Hepatocyte (in vitro differentiated cells): ENCODE measurements at regions not wholly inside any gene's neighbourhood (a gene's known extent, or its start where the extent isn't known, plus 50 kb on each side); places are given as distances from the start of the nearest gene placed in this dataset.

Source experiments
- DNase-seq: peaks from one replicate; pipeline ENCODE4 v3.0.0-alpha.2; 2016; ENCODE audit warnings: low spot score
- H2AFZ ChIP-seq: fragments of 200-600 bp; sonication (generic); 2 replicates; pipeline ENCODE4 v1.6.0; 2016; ENCODE audit warnings: antibody characterized with exemption, mild to moderate bottlenecking
- H3K27ac ChIP-seq: fragments of 200-600 bp; sonication (generic); 2 replicates; pipeline ENCODE4 v1.5.1; 2016; ENCODE audit warnings: mild to moderate bottlenecking
- H3K27me3 ChIP-seq: fragments of 200-600 bp; sonication (generic); 2 replicates; pipeline ENCODE4 v1.6.1; 2016
- H3K36me3 ChIP-seq: fragments of 200-600 bp; sonication (generic); replicated peaks from 2 replicates; pipeline ENCODE4 v1.5.1; 2016; ENCODE audit warnings: low read depth; ENCODE audit not compliant: insufficient read depth
- H3K4me1 ChIP-seq: fragments of 200-600 bp; sonication (generic); 2 replicates; pipeline ENCODE4 v1.5.1; 2016; ENCODE audit warnings: mild to moderate bottlenecking, moderate library complexity; ENCODE audit not compliant: insufficient read depth
- H3K4me2 ChIP-seq: fragments of 200-600 bp; sonication (generic); 2 replicates; pipeline ENCODE4 v1.6.0; 2016
- H3K4me3 ChIP-seq: fragments of 200-600 bp; sonication (generic); 2 replicates; pipeline ENCODE4 v1.5.1; 2016; ENCODE audit warnings: mild to moderate bottlenecking
- H3K79me2 ChIP-seq: fragments of 200-600 bp; sonication (generic); 2 replicates; pipeline ENCODE4 v1.6.0; 2017; ENCODE audit warnings: mild to moderate bottlenecking
- H3K9me2 ChIP-seq: fragments of 200-600 bp; sonication (generic); replicated peaks from 2 replicates; pipeline ENCODE4 v1.6.0; 2017; ENCODE audit warnings: mild to moderate bottlenecking; ENCODE audit not compliant: insufficient read depth
- H3K9me3 ChIP-seq: fragments of 200-600 bp; sonication (generic); 2 replicates; pipeline ENCODE4 v1.5.1; 2016; ENCODE audit warnings: low read depth, mild to moderate bottlenecking
- H4K20me1 ChIP-seq: fragments of 200-600 bp; sonication (generic); 2 replicates; pipeline ENCODE4 v1.6.0; 2016; ENCODE audit warnings: mild to moderate bottlenecking; ENCODE audit not compliant: insufficient read depth, poor library complexity, severe bottlenecking
- CTCF ChIP-seq: fragments of 200-600 bp; sonication (generic); IDR thresholded peaks from 2 replicates; pipeline ENCODE4 v1.5.1; 2016; ENCODE audit warnings: antibody characterized with exemption, mild to moderate bottlenecking; ENCODE audit not compliant: poor library complexity
- EZH2 ChIP-seq: fragments of 200-600 bp; sonication (generic); IDR thresholded peaks from 2 replicates; pipeline ENCODE4 v1.6.1; 2016; ENCODE audit warnings: antibody characterized with exemption, mild to moderate bottlenecking, borderline replicate concordance
- EZH2phosphoT487 ChIP-seq: fragments of 200-600 bp; sonication (generic); IDR thresholded peaks from one replicate; pipeline ENCODE4 v1.6.1; 2018; ENCODE audit warnings: antibody characterized with exemption, mild to moderate bottlenecking, low read depth, moderate library complexity; ENCODE audit not compliant: unreplicated experiment, severe bottlenecking
- WGBS: methylation state at CpG from one replicate; pipeline ENCODE4 v1.1.6; 2016; ENCODE audit warnings: low lambda C conversion rate; ENCODE audit errors: missing lambda C conversion rate; 5-methylcytosine and 5-hydroxymethylcytosine counted together

DNA sequence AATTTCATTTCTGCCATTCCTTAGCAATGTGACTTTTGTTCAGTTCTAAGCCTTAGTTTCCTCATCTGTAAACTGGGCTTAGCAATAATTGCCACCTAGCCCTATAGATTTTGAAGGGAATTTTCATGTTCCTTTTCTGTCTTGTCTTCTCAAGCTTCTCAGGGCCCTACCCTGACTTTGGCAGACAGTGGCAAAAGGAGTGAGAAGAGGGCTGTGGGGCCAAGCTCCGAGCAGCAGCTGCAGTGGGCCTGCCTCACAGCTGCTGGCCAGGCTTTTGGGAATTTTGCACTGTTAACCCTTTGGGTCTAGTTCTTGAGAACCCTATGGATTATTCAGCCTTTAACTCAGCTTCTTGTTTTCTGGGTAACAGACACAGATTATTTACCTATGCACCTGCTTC is 67.6 kb upstream of the IGSF1 start:
- Histone ChIP-seq H3K4me1 (no peaks in the 10 kb centered on the region), H3K9me3 (no peaks in the 10 kb centered on the region), H3K4me3 (no peak overlapping the region), H3K79me2 (no peaks in the 10 kb centered on the region), H3K27me3 (no peaks in the 10 kb centered on the region), H3K4me2 (no peak overlapping the region), H3K36me3 (no peaks in the 10 kb centered on the region), H3K27ac (no peak overlapping the region), H4K20me1 (no peaks in the 10 kb centered on the region), H2AFZ (no peak overlapping the region), H3K9me2 (no peaks in the 10 kb centered on the region)
- no peak for DNase-seq
- WGBS, result 63% methylated on average over 1 of the region's 1 CpG
- no peak for TF ChIP-seq CTCF
- no peak for TF ChIP-seq EZH2
- no peak for TF ChIP-seq EZH2phosphoT487

DNA sequence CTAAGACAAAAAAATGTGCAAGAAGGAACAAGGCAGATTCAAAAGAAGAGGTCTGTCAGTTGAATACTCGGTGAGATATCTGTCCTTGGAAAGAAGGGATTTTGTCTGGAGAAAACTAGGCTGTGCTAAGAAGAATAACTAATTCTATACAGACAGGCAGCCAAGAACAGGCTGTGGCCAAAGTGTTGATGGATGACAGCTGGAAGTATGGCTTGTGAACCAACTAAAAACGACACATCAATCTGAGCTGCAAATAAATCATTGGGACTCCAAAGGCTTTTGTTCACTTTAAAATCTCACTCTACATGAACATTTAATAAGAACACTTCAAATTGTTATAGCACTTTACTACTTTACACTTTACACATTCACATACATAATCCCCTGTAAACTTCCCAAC is 70.5 kb upstream of the IGSF1 start:
- H3K9me2 ChIP-seq, result no peaks in the 10 kb centered on the region
- no peaks in the 10 kb centered on the region for H3K79me2 ChIP-seq
- WGBS, result 60% methylated on average over 2 of the region's 2 CpGs
- no peak overlapping the region for H3K4me2 ChIP-seq
- no peak overlapping the region for H3K4me3 ChIP-seq
- no peaks in the 10 kb centered on the region for H3K36me3 ChIP-seq
- no peaks in the 10 kb centered on the region for H4K20me1 ChIP-seq
- TF ChIP-seq EZH2 (no peak), CTCF (no peak), EZH2phosphoT487 (no peak)
- H3K4me1 ChIP-seq, result no peaks in the 10 kb centered on the region
- no peaks in the 10 kb centered on the region for H3K9me3 ChIP-seq
- no peak for DNase-seq
- no peak overlapping the region for H2AFZ ChIP-seq
- H3K27me3 ChIP-seq, result no peaks in the 10 kb centered on the region
- no peak overlapping the region for H3K27ac ChIP-seq

DNA sequence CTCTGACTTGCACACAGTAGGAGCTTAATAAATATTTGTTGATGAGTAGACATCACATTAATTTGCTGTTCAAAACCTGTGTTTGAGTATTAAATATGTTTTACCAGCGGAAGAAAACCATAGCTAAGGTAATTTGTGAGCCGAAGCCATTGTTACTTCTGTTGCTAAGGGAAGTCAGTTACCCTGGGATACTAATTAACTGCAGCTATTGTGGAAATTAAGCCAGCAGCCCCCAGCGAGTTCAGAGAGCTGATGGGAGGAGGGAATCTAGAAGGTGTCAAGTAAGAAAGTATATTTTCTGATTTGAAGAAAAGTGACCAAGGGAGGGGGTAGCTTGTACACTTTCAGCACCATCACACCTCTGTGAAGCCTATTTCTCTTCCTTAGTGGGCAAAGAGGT is 76.7 kb upstream of the IGSF1 start:
- Histone ChIP-seq H3K27ac (no peak overlapping the region), H3K27me3 (no peaks in the 10 kb centered on the region), H3K4me3 (no peak overlapping the region), H2AFZ (no peak overlapping the region), H4K20me1 (no peaks in the 10 kb centered on the region), H3K9me3 (no peaks in the 10 kb centered on the region), H3K4me2 (no peak overlapping the region), H3K9me2 (no peaks in the 10 kb centered on the region), H3K4me1 (no peaks in the 10 kb centered on the region), H3K36me3 (no peaks in the 10 kb centered on the region), H3K79me2 (no peaks in the 10 kb centered on the region)
- WGBS, result 47% methylated on average over 3 of the region's 3 CpGs
- TF ChIP-seq CTCF, result no peak
- TF ChIP-seq EZH2phosphoT487, result no peak
- DNase-seq, result no peak

GRCh38 chrX:131366407-131366806 is 77.3 kb upstream of the IGSF1 start:
- H3K27ac ChIP-seq, result no peak overlapping the region
- no peaks in the 10 kb centered on the region for H3K9me2 ChIP-seq
- no peak overlapping the region for H3K4me2 ChIP-seq
- TF ChIP-seq EZH2phosphoT487, result no peak
- TF ChIP-seq CTCF, result peak; percentile 33
- peak; percentile 20 for DNase-seq
- H3K79me2 ChIP-seq, result no peaks in the 10 kb centered on the region
- no peaks in the 10 kb centered on the region for H3K27me3 ChIP-seq
- WGBS, result 52% methylated on average over 6 of the region's 6 CpGs
- H2AFZ ChIP-seq, result no peak overlapping the region
- no peaks in the 10 kb centered on the region for H3K4me1 ChIP-seq
- H3K4me3 ChIP-seq, result no peak overlapping the region
- H4K20me1 ChIP-seq, result no peaks in the 10 kb centered on the region
- no peaks in the 10 kb centered on the region for H3K36me3 ChIP-seq
- H3K9me3 ChIP-seq, result no peaks in the 10 kb centered on the region
